Fibroblast of the conjunctiva (primary cell): ENCODE measurements at regions not wholly inside any gene's neighbourhood (a gene's known extent, or its start where the extent isn't known, plus 50 kb on each side); places are given as distances from the start of the nearest gene placed in this dataset.
A peak's percentile ranks its signal among the peaks of the same experiment; 100 is the strongest.

Experiments used
- DNase-seq: peaks from one replicate; pipeline ENCODE4 v3.0.0-alpha.2; 2010; ENCODE audit warnings: low read depth

DNA sequence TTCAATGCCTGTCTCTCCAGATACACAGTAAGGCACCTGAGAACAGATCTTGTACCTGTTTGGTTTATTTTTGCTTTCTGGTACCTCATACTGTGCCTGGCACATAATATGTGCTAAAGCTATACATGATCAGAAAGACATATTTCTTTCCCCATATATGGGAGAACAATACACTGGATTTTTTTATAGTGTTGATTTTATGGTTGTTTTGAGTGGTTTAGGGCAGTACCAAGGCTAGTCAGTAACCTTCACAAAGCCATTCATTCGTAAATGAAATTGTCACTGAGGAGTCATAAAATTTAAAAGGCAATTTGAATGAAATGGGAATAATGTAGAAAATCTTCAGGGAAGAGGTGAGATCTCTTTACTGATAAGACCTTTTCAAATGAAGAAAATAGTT is 810.2 kb downstream of the TUSC7 start:
- DNase-seq: no peak

DNA sequence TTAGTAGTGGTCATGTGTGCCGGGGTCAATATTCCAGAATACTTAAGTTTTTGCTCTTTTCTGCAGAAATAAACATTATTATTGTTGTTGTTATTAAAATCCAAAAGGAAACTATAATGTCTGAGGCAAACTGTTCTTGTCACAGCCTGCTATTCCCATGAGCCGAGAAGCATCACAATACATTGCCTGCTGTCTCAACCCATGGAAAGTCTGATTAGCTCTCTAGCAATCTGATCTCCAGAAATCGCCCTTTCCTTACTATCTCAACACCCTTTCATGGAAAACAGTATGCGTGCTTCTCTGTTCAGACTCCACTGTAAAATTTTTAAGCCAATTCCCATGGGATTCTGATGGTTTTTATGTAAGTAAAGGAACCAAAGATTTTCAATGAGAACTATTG is 811.0 kb downstream of the TUSC7 start:
- DNase-seq: no peak

DNA sequence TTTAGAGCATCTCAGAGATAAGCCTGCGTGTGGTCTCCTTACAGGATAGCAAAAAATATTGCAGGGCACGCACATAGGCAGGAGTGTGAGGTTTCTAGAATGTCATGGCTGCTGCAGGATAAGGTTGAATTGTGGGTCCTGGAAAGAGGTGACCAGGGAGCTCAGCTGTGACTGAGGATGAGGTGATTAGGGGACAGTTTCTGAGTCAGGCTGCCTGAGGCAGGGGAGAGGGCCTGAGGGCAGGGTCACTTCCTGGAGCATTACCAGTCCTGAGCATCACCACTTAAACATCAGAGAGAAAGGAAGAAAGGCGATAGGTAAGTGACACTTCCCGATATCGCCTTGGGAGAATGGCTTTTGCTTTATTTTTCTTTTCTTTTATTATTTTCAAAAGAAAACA is 813.8 kb downstream of the TUSC7 start:
- no peak for DNase-seq

DNA sequence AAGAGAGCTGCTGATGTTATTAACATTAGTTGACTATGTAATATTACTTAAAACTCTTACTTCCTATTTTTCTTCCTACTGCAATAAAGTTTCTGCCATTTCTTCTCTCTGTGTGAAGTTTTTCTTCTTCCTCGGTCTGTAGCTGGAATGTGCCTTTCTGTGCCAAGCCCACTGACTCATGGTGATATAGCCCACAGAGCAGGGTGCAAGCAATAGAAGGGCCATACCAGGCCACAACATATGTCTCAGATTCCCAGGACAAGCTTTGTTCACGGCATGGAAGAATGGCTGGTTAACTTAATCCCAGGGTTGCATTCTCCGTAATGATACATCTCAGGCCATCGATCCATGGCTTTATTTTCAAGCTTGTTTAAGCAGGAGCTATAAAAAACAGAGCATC is 815.3 kb downstream of the TUSC7 start:
- DNase-seq: peak; percentile 14

DNA sequence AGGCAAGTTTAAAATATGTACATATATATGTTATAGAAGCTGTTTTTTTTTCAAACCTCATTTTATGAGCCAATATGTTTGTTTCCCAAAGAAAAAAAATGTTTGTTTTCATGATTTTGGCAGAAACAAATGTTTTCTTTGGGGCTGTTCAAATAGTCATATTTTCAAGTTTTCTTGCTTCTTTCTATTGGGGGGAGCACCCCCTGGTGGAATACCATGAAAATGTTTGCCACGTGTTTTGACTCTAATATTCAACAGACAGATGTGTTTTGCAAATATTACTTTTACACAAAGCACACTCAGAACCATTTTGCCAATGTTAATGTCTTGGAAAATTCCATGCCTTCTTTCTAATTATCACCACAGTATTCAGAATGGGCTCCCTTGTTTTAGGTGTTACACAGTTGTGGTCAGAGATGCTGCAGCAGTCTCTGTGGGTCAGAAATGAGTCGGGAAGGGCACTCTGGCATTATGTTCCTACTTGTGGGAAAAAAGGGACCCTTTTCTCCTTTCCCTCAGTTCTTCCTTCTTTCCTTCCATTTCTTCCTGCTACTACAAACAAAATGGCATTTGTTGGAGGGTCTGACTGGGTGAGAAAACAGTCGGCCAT is 817.0 kb downstream of the TUSC7 start:
- DNase-seq: peak; percentile 29

DNA sequence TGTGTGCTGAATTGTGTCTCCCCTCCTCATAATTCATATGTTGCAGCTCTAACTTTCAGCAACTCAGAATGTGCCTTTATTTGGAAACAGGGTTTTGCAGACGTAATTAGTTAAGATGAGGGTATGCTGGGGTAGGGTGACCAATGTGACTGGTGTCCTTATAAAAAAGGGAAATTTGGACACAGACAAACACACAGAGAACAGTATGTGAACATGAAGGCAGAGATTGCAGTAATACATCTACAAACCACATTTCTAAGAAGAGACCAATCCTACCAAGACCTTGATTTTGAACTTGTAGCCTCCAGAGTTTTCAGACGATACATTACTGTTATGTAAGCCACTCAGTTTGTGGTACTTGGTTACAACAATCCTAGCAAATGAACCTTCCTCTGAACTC is 817.8 kb downstream of the TUSC7 start:
- DNase-seq: no peak

DNA sequence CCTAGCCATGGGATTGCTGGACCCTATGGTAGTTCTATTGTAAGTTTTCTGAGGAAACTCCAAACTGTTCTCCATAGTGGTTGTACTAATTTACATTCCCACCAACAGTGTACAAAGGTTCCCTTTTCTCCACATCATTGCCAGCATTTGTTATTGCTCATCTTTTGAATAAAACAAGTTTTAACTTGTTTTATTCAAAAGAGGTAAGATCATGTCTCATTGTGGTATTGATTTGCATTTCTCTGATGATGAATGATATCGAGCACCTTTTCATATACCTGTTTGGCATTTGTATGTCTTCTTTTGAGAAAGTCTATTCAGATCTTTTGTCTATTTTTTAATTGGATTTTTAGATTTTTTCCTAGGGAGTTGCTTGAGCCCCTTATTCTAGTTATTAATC is 819.1 kb downstream of the TUSC7 start:
- no peak for DNase-seq

DNA sequence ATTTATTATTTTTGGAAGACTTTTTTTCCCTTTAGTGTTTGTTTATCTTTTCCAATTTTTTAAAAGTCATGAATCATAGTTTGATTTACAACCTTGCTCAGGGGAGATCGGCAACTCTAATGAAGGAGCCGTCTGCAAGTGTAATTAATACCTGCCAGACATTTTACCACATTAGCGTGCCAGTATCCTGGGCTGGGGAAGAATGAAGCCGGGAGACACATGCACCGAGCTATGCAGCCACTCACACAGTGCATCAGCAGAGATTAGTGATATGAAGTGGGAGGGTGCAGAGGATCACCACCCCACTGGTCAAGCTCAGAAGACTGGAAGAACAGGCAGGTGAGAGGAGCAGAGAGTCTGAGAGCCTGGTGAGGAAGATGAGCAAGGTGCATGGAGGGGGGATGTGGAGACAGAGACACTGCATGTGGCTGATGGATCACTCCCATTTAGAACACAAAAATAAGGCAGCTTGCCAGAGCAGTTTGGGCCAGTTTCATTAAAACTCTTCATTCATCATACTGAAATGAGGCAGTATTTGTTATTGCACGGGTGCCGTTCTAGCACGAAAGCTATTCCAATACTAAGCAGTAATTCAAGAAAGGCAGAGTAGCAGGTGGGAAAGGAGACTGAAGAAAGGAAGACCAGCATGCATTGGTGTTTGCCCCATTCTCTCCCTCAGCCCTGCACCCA is 821.6 kb downstream of the TUSC7 start:
- no peak for DNase-seq

DNA sequence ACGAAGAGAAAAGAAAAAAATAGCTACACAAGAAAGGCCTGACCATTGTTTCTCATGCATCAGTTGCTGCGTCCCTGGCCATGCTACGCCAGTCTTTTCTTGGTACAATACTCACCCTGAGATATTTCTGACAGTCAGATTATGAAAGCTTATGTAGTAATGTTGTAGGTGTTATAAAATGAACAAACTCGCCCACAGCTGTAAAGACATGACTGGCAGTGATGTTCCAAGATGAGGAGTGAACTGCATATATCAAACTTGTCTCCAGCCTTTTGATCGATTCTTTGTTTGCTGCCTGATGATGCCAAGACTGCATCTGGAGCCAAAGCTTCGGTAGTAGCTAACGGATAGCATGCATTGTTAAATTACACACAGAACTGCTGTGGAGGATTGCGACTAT is 822.7 kb downstream of the TUSC7 start:
- no peak for DNase-seq

DNA sequence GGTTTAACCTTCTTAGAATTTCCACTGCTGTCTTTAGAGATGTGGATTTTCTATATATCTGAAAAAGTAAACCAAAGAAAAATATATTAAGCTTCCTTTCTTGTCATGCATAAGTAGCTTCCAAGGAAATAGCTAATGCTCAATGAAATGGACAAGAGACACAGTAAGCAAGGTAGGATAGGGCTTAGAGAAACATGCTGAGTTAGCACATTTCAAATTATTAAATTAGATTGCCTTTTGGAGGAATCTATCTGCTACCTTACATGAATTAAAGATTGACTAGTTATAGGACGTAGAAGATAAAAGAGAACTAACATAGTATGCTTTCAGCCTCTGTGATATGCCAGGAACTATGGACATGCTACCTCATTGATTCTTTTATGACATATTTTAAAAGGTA is 824.6 kb downstream of the TUSC7 start:
- no peak for DNase-seq

DNA sequence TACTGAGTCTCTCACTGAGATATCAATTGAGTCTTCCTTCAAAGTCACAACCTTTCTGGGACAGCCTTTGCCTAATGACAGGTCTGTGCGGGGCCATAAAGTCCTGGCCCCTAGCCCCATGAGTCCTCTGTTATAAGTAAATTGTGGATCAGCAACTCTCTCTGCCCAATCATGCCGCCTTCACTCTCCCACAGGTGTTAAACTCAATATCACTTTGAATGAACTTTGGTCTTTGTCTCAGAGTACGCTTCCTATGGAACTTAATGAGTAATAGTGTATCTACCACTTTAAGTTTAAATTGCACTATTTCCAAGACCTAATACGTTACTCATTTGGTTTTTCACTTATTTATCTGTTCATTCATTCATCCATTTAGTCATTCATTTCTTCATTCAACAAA is 826.4 kb downstream of the TUSC7 start:
- DNase-seq: no peak

DNA sequence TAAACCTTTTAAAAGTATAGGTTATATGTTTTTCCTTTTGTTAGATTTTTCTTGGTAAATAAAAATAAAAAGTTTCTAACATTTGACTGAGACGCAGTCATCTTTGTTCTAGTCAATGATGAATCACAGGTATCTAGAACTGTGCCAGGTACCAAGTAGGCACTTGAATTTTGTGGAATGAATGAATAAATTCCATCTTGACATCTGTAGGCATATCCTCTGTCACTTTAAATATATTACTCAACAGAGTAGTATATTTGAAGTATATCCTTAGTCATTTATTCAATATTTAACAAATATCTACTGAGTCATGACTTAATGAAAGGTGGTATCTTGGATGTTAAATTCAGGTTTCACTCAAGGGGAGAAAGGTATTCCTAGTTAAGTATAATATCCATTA is 828.4 kb downstream of the TUSC7 start:
- no peak for DNase-seq

DNA sequence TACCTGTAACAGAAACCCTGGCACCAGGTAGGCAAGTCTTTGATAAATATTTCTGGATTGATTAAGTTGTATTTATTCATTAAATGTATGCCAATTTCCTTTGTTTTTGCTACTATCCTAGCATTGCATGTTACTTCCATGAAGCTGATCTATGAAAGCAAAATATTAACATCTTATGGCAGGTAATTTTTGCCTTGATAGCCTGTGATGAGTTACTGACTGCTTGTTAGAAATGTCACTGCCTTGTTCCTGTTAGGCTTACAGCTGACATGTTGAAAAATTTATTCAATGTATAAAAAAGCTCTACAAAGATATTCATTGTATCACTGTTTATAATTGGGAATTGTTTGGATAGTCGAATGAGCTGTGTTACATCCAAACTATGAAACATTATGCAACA is 830.1 kb downstream of the TUSC7 start:
- no peak for DNase-seq

DNA sequence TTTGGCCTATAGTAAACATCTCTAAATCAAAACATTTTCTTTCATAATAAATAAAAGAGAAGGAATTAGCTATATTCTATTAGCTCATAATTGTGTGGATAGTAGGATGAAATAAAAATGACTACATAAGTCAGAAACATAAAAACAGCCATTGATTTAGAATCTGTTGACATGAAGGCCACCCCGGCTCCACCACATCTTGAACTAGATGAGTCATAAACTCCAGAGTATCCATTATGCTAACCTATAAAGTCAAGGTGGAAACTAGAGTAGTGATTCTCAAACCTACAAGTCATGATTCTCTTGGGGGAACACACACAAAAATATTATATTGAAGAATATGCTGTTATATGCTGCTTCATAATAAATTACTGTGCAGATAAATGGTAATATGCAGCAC is 831.0 kb downstream of the TUSC7 start:
- DNase-seq: no peak

DNA sequence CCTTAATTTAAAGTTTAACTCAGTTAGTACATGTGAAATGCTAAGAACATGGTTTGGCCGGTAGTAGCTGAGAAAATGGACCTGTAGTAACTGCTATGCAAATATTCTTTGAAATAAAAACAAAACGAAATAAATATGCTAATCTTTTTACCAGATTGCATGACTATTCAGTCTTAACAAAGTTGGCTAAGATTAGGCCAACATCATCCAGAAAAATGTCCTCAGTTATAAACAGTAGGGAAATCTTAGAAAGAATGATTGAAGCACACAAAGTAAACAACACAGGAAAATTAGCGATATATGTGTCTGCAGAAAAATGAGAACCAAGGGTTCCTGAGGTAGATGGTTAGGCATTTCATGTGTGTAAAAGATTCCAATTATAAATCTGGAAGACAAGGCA is 832.1 kb downstream of the TUSC7 start:
- DNase-seq: no peak

DNA sequence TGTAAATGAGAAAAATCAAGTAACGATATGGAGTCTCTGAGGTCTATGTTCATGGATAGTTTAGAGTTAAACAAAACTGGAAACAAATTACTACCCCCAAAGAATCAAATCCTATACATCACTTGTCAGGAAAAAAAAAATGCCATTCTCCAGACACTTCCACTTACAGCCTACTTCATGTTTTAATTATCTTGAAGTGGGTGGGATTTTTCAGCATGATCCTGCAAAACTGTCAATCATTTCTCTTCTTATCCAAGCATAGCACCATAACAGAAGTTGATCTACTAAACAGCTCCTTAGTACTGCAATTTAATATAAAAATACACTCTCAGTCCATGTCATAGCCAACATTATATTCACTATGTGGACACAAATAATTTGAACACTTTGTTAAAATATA is 833.9 kb downstream of the TUSC7 start:
- DNase-seq: no peak

DNA sequence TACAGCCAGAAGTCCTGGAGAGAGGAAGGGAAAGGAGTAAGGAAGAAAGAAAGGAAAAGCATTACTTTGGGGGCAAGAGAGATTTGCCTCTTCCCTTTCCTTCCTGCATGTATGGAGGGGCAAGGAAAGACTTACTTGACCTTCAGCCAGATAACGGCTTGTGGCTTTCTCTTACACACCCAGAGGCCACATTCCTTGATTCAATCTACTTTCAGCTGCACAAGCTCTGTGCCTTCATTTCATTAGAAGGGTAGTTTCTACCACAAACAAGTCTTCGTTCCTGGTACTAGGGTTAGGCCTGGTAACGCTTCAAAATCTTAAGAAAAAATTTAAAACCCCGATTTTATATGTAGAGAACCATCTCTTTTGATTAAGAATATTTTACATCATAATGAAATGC is 835.9 kb downstream of the TUSC7 start:
- DNase-seq: no peak

DNA sequence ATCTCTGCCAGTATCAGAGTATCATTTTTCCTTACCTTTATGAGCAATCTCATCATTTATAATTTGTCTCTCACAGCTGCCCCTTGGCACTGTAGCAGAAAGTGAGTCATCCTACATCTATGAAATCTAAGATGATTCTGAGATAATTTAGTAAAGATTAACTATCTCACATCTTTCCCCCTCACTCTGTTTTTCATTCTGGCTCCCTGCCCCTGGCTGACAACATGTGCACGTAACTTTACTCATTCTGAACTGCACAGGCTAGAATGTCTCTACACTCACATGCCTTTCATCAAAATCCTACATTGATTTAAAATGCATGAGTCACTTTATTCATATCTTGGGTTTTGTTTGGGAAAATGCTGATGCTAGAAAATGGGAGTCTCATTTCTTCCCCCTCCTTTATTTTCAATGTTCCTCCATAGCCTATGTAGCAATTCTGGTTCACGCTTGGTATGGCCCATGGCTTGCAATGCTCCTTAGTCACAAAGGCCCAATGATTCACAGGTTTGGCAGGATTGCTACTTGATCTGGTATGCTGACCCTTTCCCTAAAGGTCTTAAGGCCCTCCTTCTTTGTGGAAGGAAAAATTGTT is 838.5 kb downstream of the TUSC7 start:
- DNase-seq: peak; percentile 81

DNA sequence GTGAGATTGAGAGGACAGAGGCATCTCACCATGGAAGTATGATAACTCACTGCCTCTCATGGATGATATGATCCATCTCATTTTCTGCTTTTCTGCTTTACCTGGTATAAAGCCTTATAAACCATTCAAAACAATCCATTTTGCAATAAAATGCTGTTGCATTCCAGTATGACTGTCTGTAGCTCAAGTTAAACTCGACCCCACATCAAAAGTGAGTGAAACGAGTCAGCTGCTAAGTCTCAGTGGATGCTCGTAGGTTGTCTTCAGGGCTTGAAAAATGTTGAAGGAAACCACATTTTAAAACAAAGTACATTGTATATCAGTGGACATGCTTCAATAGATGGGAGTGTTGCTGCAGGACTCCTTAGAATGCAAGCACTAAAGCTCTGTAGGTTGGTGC is 839.0 kb downstream of the TUSC7 start:
- no peak for DNase-seq

DNA sequence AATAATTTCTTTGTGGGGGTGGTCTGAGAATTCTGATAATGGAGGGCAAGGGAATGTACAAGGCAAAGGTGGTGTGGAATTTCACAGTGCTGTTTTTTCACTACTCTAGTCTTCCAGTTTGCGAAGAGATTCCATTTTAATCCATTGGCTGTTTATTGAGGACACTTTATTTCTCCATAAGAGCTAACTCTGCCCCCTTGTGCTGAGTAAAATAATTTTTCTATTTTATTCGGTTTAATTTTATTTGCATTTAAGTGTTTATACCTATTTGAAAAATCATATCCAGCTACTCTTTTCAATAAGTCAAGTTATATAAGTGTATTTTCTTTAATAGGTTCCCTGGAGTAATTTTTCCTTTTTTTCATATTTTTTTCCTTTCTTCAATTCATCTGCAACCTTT is 840.1 kb downstream of the TUSC7 start:
- no peak for DNase-seq

DNA sequence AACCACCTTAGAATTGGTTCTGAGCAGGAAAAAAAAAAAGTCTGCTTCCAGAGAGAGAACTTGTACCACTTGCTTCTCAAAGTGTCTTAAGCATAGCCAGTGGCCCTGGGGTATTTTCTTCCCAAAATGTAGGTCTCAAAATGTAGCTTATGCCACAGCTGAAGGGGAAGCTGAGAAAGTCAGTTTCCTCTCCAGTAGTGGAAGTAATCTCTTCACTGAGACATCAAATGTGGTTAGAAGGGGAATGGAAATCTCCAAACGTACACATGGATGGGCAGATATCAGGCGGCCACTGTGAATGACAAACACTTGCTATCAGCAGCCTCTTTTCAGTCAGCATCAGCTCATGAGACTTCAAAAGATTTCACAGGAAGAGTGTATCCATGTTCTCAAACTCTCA is 841.2 kb downstream of the TUSC7 start:
- no peak for DNase-seq

DNA sequence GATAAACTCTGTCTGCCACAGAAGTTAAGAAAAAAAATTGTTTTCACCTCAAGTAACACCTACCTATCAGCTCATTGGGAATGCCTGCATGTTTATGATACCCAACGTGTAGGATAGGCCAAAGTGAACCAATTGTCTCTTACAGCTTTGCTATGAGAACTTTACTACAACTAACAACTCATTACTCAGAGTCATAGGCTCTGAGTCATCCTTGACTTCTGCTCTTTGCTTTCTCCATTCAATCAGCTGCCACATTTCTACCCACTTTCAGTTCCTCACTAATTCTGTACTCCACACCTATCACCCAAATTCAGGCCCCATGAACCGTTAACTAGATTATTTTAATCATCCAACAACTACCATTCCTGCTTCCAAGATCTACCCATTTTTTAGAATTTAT is 843.9 kb downstream of the TUSC7 start:
- peak; percentile 28 for DNase-seq

DNA sequence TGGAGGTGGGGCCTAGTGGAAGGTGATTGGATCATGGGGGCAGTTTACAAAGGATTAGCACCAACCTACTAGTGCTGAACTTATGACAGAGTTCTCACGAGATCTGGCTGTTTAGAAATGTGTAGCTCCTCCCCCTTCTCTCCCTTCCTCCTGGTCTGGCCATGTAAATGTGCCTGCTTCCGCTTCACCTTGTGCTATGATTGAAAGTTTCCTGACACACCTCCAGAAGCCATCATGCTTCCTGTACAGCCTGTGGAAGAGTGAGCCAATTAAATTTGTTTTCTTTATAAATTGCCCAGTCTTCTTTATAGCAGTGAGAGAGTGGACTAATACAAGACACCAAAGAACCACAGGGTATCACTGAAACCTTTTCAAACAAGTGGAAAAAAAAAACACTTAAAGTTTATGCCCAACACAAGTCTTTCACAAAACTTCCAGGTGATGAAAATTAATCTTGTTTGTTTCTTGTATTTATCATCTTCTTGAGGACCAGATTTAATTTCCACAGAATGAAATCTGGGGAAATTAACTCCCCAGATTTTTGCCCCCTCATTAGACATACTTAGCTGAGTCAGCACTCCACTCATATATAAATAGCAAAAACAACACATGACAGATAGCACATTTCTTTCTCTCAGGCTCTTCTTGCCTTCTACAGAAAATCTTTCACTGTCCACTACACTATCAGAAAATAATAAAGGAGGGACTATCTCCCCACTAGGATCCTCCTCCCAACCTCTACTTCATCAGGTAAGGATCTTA is 847.2 kb downstream of the TUSC7 start:
- no peak for DNase-seq
